ENCODE measurements at regions not wholly inside any gene's neighbourhood (a gene's known extent, or its start where the extent isn't known, plus 50 kb on each side); places are given as distances from the start of the nearest gene placed in this dataset.
A peak's percentile ranks its signal among the peaks of the same experiment; 100 is the strongest.

GRCh38 chr20:47973519-47974233, 188.4 kb upstream of the SULF2 start (continued):
- TF ChIP-seq, protein P1, sequence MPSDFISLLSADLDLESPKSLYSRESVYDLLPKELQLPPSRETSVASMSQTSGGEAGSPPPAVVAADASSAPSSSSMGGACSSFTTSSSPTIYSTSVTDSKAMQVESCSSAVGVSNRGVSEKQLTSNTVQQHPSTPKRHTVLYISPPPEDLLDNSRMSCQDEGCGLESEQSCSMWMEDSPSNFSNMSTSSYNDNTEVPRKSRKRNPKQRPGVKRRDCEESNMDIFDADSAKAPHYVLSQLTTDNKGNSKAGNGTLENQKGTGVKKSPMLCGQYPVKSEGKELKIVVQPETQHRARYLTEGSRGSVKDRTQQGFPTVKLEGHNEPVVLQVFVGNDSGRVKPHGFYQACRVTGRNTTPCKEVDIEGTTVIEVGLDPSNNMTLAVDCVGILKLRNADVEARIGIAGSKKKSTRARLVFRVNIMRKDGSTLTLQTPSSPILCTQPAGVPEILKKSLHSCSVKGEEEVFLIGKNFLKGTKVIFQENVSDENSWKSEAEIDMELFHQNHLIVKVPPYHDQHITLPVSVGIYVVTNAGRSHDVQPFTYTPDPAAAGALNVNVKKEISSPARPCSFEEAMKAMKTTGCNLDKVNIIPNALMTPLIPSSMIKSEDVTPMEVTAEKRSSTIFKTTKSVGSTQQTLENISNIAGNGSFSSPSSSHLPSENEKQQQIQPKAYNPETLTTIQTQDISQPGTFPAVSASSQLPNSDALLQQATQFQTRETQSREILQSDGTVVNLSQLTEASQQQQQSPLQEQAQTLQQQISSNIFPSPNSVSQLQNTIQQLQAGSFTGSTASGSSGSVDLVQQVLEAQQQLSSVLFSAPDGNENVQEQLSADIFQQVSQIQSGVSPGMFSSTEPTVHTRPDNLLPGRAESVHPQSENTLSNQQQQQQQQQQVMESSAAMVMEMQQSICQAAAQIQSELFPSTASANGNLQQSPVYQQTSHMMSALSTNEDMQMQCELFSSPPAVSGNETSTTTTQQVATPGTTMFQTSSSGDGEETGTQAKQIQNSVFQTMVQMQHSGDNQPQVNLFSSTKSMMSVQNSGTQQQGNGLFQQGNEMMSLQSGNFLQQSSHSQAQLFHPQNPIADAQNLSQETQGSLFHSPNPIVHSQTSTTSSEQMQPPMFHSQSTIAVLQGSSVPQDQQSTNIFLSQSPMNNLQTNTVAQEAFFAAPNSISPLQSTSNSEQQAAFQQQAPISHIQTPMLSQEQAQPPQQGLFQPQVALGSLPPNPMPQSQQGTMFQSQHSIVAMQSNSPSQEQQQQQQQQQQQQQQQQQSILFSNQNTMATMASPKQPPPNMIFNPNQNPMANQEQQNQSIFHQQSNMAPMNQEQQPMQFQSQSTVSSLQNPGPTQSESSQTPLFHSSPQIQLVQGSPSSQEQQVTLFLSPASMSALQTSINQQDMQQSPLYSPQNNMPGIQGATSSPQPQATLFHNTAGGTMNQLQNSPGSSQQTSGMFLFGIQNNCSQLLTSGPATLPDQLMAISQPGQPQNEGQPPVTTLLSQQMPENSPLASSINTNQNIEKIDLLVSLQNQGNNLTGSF (CRISPR knock-in tag; IDR thresholded peaks at IDR 0.05), result no peak
- TF ChIP-seq ZNF619 (CRISPR knock-in tag; IDR thresholded peaks at IDR 0.05) (peak; percentile 59; the same call in 1 of the 2 replicates), ARID4A (CRISPR knock-in tag; IDR thresholded peaks at IDR 0.05; ENCODE audit: borderline replicate concordance) (peak; percentile 68; the same call in 1 of the 2 replicates), PCBP1 (IDR thresholded peaks at IDR 0.05; ENCODE audit: borderline replicate concordance, low read depth, low read length) (0 out of 2 replicates have a peak, but pooled peaks have one; percentile 59), ZKSCAN8 (CRISPR knock-in tag; IDR thresholded peaks at IDR 0.05; ENCODE audit: borderline replicate concordance) (peak; percentile 63; the same call in 1 of the 2 replicates), BRCA1 (CRISPR knock-in tag; IDR thresholded peaks at IDR 0.05) (peak; percentile 89), ZNF263 (CRISPR knock-in tag; IDR thresholded peaks at IDR 0.05) (peak; percentile 59; the same call in 1 of the 2 replicates), U2AF2 (IDR thresholded peaks at IDR 0.05; ENCODE audit: low read depth, low read length) (no peak), ZNF326 (CRISPR knock-in tag; IDR thresholded peaks at IDR 0.05; ENCODE audit: borderline replicate concordance) (no peak), SP2 (CRISPR knock-in tag; IDR thresholded peaks at IDR 0.05) (no peak), NFKB2 (CRISPR knock-in tag; IDR thresholded peaks at IDR 0.05; ENCODE audit: borderline replicate concordance) (no peak; the same call in none of the 2 replicates), ZNF816 (CRISPR knock-in tag; IDR thresholded peaks at IDR 0.05; ENCODE audit: borderline replicate concordance) (no peak; the same call in 1 of the 2 replicates), MTF1 (CRISPR knock-in tag; IDR thresholded peaks at IDR 0.05) (no peak), SRY (CRISPR knock-in tag; IDR thresholded peaks at IDR 0.05) (0 out of 2 replicates have a peak, but pooled peaks have one; percentile 5), ZSCAN21 (CRISPR knock-in tag; IDR thresholded peaks at IDR 0.05; ENCODE audit: borderline replicate concordance) (peak; percentile 65; the same call in 1 of the 2 replicates), LRRFIP1 (CRISPR knock-in tag; conservative IDR thresholded peaks at IDR 0.05) (no peak)
